Epithelial cell of proximal tubule (primary cell): ENCODE measurements at regions not wholly inside any gene's neighbourhood (a gene's known extent, or its start where the extent isn't known, plus 50 kb on each side); places are given as distances from the start of the nearest gene placed in this dataset.

Experiments used
- DNase-seq: peaks from one replicate; pipeline ENCODE4 v3.0.0-alpha.2; 2011; ENCODE audit warnings: low read depth
- H3K4me3 ChIP-seq: 2 replicates; pipeline ENCODE4 v1.5.1; 2011; ENCODE audit warnings: low read depth, mild to moderate bottlenecking, low read length
- TF ChIP-seq, protein P1 (sequence below): conservative IDR thresholded peaks from 2 replicates; pipeline ENCODE4 v1.5.1; 2012; ENCODE audit warnings: low read depth, mild to moderate bottlenecking, low read length

- DNase-seq, result no peak
- TF ChIP-seq, protein P1, sequence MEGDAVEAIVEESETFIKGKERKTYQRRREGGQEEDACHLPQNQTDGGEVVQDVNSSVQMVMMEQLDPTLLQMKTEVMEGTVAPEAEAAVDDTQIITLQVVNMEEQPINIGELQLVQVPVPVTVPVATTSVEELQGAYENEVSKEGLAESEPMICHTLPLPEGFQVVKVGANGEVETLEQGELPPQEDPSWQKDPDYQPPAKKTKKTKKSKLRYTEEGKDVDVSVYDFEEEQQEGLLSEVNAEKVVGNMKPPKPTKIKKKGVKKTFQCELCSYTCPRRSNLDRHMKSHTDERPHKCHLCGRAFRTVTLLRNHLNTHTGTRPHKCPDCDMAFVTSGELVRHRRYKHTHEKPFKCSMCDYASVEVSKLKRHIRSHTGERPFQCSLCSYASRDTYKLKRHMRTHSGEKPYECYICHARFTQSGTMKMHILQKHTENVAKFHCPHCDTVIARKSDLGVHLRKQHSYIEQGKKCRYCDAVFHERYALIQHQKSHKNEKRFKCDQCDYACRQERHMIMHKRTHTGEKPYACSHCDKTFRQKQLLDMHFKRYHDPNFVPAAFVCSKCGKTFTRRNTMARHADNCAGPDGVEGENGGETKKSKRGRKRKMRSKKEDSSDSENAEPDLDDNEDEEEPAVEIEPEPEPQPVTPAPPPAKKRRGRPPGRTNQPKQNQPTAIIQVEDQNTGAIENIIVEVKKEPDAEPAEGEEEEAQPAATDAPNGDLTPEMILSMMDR, result no peak
Observed at GRCh38 chr6:80566361-80566760, 459.9 kb downstream of the BCKDHB start.

GRCh38 chr6:80553071-80553740 lies 446.7 kb downstream of the BCKDHB start:
- TF ChIP-seq, protein P1, result no peak
- DNase-seq, result no peak
- H3K4me3 ChIP-seq, result no peak overlapping the region

More at GRCh38 chr6:80566361-80566760, 459.9 kb downstream of the BCKDHB start:
- no peak overlapping the region for H3K4me3 ChIP-seq

DNA sequence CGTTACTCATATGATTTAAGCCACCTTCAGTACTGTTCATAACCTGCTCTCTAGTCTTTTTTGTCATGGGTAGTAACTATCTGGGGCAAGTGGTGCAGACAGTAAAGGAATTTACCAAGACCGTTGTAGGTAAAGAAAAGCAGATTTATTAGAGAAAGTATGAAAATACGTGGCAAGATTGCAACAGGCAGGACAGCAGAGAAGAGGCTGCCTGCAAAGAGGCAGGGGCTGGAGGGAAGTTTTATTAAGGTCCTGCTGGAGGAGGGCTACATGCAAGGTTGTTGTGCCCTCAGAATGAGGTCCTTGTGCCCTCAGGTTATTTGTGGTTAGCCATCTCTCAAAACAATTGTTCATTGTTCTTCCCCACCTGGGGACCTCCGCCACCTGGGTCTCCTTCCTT lies 444.3 kb downstream of the BCKDHB start:
- TF ChIP-seq, protein P1, result no peak
- no peak for DNase-seq
- no peak overlapping the region for H3K4me3 ChIP-seq

GRCh38 chr6:80550281-80550680 lies 443.8 kb downstream of the BCKDHB start:
- no peak overlapping the region for H3K4me3 ChIP-seq
- no peak for DNase-seq
- TF ChIP-seq, protein P1, result no peak

DNA sequence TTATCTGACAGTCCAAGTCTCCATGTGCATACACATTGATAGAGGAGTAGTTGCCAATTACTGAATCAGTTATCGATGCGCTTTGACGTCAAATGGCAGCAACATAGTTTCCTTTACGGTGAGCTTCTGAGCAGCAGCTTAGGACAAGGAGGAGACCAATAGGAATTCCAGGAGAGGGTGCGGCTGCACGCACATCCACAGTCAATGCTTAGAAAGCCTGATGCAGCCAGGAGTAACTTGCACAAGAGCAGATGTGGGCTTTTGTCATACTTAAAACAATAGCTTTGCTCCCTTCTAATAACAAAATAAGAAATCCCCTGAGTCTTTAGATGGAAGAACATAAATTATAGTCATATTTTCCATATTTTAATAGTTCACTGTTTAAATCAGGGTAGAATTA lies 442.1 kb downstream of the BCKDHB start:
- TF ChIP-seq, protein P1, result no peak
- no peak overlapping the region for H3K4me3 ChIP-seq
- DNase-seq, result no peak

GRCh38 chr6:80547827-80548226 lies 441.4 kb downstream of the BCKDHB start:
- TF ChIP-seq, protein P1, result no peak
- H3K4me3 ChIP-seq, result no peak overlapping the region

More at GRCh38 chr6:80547827-80548226, 441.4 kb downstream of the BCKDHB start:
- DNase-seq, result no peak
